ENCODE measurements at regions not wholly inside any gene's neighbourhood (a gene's known extent, or its start where the extent isn't known, plus 50 kb on each side); places are given as distances from the start of the nearest gene placed in this dataset.

DNA sequence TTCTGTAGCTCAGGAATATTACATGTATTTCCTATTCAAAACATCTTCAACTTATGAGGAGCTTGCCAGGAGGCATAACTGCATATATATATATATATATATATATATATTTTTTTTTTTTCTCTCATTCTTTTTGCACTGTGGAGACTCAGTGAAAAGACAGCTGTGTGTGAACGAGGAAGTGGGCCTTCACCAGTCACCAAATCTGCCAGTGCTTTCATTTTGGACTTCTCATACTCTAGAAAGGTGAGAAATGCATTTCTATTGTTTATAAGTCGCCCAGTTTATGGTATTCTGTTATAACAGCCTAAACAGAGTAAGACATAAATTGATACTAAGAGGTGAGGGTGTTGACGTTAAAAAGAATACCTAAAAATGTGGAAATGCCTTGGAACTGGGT lies 710.6 kb downstream of the TRAM1L1 start:
- Histone ChIP-seq H3K4ac (ENCODE audit: low read depth, low read length) (no peak overlapping the region), H3K4me1 (ENCODE audit: insufficient read depth, low read length) (no peaks in the 10 kb centered on the region), H2AFZ (ENCODE audit: low read length) (no peak overlapping the region), H2BK120ac (ENCODE audit: low read depth, low read length, poor library complexity, severe bottlenecking) (no peak overlapping the region), H3K56ac (ENCODE audit: insufficient read length, low read depth, low read length) (no peak overlapping the region), H3K27ac (ENCODE audit: insufficient read length, low read depth, low read length) (no peak overlapping the region), H4K8ac (replicated peaks; ENCODE audit: insufficient read length, low read depth, low read length) (no peak overlapping the region), H2AK5ac (ENCODE audit: insufficient read length, low read length) (no peak overlapping the region), H3K14ac (ENCODE audit: insufficient read depth, low read length) (no peak overlapping the region), H2BK12ac (ENCODE audit: insufficient read length, low read depth, low read length) (no peak overlapping the region), H3T11ph (ENCODE audit: low read length) (no peak overlapping the region), H4K5ac (ENCODE audit: insufficient read length, low read depth, low read length) (no peak overlapping the region), H2BK5ac (ENCODE audit: insufficient read length, low read length) (no peak overlapping the region), H4K91ac (ENCODE audit: insufficient read length, low read depth, low read length) (no peak overlapping the region), H3K79me2 (ENCODE audit: insufficient read depth, low read length) (no peaks in the 10 kb centered on the region), H3K9ac (ENCODE audit: extremely low read depth, insufficient read length, low read length) (no peak overlapping the region), H3K79me1 (ENCODE audit: insufficient read depth, low read depth, low read length, poor library complexity, severe bottlenecking) (no peaks in the 10 kb centered on the region), H3K23ac (ENCODE audit: insufficient read length, low read depth, low read length) (no peak overlapping the region), H4K20me1 (ENCODE audit: control insufficient read depth, insufficient read depth, insufficient read length) (no peaks in the 10 kb centered on the region), H3K4me2 (ENCODE audit: insufficient read depth, insufficient read length, low read length) (no peak overlapping the region), H2BK15ac (ENCODE audit: low read depth, low read length) (no peak overlapping the region), H3K23me2 (ENCODE audit: insufficient read length, low read depth, low read length, poor library complexity, severe bottlenecking) (no peaks in the 10 kb centered on the region), H3K27me3 (ENCODE audit: insufficient read depth, low read length) (no peaks in the 10 kb centered on the region), H3K9me3 (ENCODE audit: control insufficient read depth, low read depth, low read length) (no peaks in the 10 kb centered on the region), H3K18ac (ENCODE audit: insufficient read length, low read depth, low read length) (no peak overlapping the region), H2BK20ac (ENCODE audit: low read depth, low read length, poor library complexity, severe bottlenecking) (no peak overlapping the region)
- Mint-ChIP-seq H3K9me3 (no peaks in the 10 kb centered on the region; a peak in 1 of 5 replicates), H3K4me3 (no peak overlapping the region), H3K27me3 (ENCODE audit: low read depth) (0 out of 2 replicates have a peak, but pooled peaks cover 2% of the 10 kb centered on the region), H3K27ac (no peak overlapping the region), H3K4me1 (no peaks in the 10 kb centered on the region), H3K36me3 (ENCODE audit: insufficient read depth in 1 of 3, low read depth in 3 of 3) (no peaks in the 10 kb centered on the region)
- no peak for DNase-seq
- no CpG with 5 or more reads among the region's 3 CpGs for WGBS (ENCODE audit: extremely low coverage, insufficient read length, low lambda C conversion rate)
- TF ChIP-seq, protein P1, sequence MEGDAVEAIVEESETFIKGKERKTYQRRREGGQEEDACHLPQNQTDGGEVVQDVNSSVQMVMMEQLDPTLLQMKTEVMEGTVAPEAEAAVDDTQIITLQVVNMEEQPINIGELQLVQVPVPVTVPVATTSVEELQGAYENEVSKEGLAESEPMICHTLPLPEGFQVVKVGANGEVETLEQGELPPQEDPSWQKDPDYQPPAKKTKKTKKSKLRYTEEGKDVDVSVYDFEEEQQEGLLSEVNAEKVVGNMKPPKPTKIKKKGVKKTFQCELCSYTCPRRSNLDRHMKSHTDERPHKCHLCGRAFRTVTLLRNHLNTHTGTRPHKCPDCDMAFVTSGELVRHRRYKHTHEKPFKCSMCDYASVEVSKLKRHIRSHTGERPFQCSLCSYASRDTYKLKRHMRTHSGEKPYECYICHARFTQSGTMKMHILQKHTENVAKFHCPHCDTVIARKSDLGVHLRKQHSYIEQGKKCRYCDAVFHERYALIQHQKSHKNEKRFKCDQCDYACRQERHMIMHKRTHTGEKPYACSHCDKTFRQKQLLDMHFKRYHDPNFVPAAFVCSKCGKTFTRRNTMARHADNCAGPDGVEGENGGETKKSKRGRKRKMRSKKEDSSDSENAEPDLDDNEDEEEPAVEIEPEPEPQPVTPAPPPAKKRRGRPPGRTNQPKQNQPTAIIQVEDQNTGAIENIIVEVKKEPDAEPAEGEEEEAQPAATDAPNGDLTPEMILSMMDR (conservative IDR thresholded peaks at IDR 0.05): no peak
